SK-N-SH (cell line): ENCODE measurements at regions not wholly inside any gene's neighbourhood (a gene's known extent, or its start where the extent isn't known, plus 50 kb on each side); places are given as distances from the start of the nearest gene placed in this dataset.

Source experiments
- CTCF ChIA-PET: fragments of 300-600, 350-600 bp; formaldehyde crosslinking; extraction: SDS; loops from one replicate; lab custom pipeline; 2021; lab: Yijun Ruan, JAX
- POLR2A ChIA-PET: fragments of 350-600 bp; sonication (Branson Sonifier 250); formaldehyde crosslinking; extraction: SDS; loops from one replicate; lab custom pipeline; 2020; ENCODE audit warnings: antibody characterized with exemption, inconsistent platforms; lab: Yijun Ruan, JAX
- DNase-seq: peaks from one replicate; pipeline ENCODE4 v3.0.0; 2012
- H2AFZ ChIP-seq: fragments of 200-600 bp; sonication (generic); 2 replicates; pipeline ENCODE4 v1.8.1; 2016; ENCODE audit warnings: antibody characterized with exemption, mild to moderate bottlenecking, low read depth
- H3F3A ChIP-seq: fragments of 200-600 bp; sonication (generic); replicated peaks from 2 replicates; pipeline ENCODE3; 2016; ENCODE audit warnings: antibody characterized with exemption, mild to moderate bottlenecking; ENCODE audit not compliant: insufficient read depth
- H3K27ac ChIP-seq, 2 experiments: fragments of 200-500 bp in 1 of 2; fragments of 200-600 bp in 1 of 2; sonication (Bioruptor generic) in 1 of 2; sonication (generic), shearing (Covaris generic) in 1 of 2; 2 replicates each; pipeline versions ENCODE4 v1.5.1 to v1.6.1; 2014 to 2016; ENCODE audit warnings: low read depth in 2 of 2, inconsistent platforms in 1 of 2, low read length in 1 of 2, mild to moderate bottlenecking in 1 of 2, mixed read lengths in 1 of 2
- H3K27me3 ChIP-seq: fragments of 200-600 bp; sonication (generic), shearing (Covaris generic); 2 replicates; pipeline ENCODE4 v1.6.1; 2016; ENCODE audit warnings: mixed run types; ENCODE audit not compliant: insufficient read depth
- H3K36me3 ChIP-seq, 2 experiments: fragments of 200-500 bp in 1 of 2; fragments of 200-600 bp in 1 of 2; sonication (Bioruptor generic) in 1 of 2; sonication (generic) in 1 of 2; replicated peaks in 1 of 2; 2 replicates each; pipeline versions ENCODE3 to v1.5.1; 2014 to 2016; ENCODE audit warnings: low read length in 1 of 2, mild to moderate bottlenecking in 1 of 2; ENCODE audit not compliant: insufficient read depth in 2 of 2, control insufficient read depth in 1 of 2
- H3K4me1 ChIP-seq, 2 experiments: fragments of 200-500 bp in 1 of 2; fragments of 200-600 bp in 1 of 2; sonication (Bioruptor generic) in 1 of 2; sonication (generic), shearing (Covaris generic) in 1 of 2; 2 replicates each; pipeline versions ENCODE4 v1.5.1 to v1.6.1; 2014 to 2016; ENCODE audit warnings: low read depth in 1 of 2, low read length in 1 of 2, mixed run types in 1 of 2; ENCODE audit not compliant: insufficient read depth in 2 of 2, control insufficient read depth in 1 of 2
- H3K4me2 ChIP-seq: fragments of 200-600 bp; sonication (generic), shearing (Covaris generic); 2 replicates; pipeline ENCODE4 v1.6.1; 2017; ENCODE audit warnings: mixed run types
- H3K4me3 ChIP-seq, 2 experiments: fragments of 200-500 bp in 1 of 2; fragments of 200-600 bp in 1 of 2; sonication (Bioruptor generic) in 1 of 2; sonication (generic), shearing (Covaris generic) in 1 of 2; 2 replicates each; pipeline versions ENCODE4 v1.5.1 to v1.8.1; 2014 to 2016; ENCODE audit warnings: low read depth in 2 of 2, inconsistent platforms in 1 of 2, low read length in 1 of 2, mild to moderate bottlenecking in 1 of 2, mixed read lengths in 1 of 2, moderate library complexity in 1 of 2
- H3K79me2 ChIP-seq: fragments of 200-600 bp; sonication (generic); 2 replicates; pipeline ENCODE4 v1.8.1; 2017; ENCODE audit warnings: mild to moderate bottlenecking; ENCODE audit not compliant: insufficient read depth
- H3K9ac ChIP-seq: fragments of 200-600 bp; sonication (generic); 2 replicates; pipeline ENCODE4 v1.6.1; 2017; ENCODE audit warnings: mixed run types
- H3K9me2 ChIP-seq: fragments of 200-600 bp; sonication (generic); 2 replicates; pipeline ENCODE4 v1.6.1; 2017; ENCODE audit warnings: mixed run types
- H3K9me3 ChIP-seq: fragments of 200-600 bp; sonication (generic); 2 replicates; pipeline ENCODE4 v1.6.1; 2017; ENCODE audit warnings: mixed run types, mild to moderate bottlenecking, moderate library complexity
- H4K20me1 ChIP-seq: fragments of 200-600 bp; sonication (generic); 2 replicates; pipeline ENCODE4 v1.6.1; 2017; ENCODE audit warnings: mild to moderate bottlenecking, mixed run types; ENCODE audit not compliant: insufficient read depth
- CHD2 ChIP-seq: fragments of 150-350 bp; IDR thresholded peaks from 2 replicates; pipeline ENCODE4 v1.6.1; 2018; ENCODE audit warnings: low read length; ENCODE audit not compliant: partially characterized antibody
- EP300 ChIP-seq, 2 experiments: IDR thresholded peaks; 2 replicates each; pipeline versions ENCODE4 v1.4.0 to v1.6.1; 2012; ENCODE audit warnings: borderline replicate concordance in 1 of 2, low read depth in 1 of 2, low read length in 1 of 2
- FOXJ3 ChIP-seq: sonication (generic); formaldehyde crosslinking; IDR thresholded peaks from 2 replicates; pipeline ENCODE4 v1.5.1; 2020; ENCODE audit warnings: mild to moderate bottlenecking, missing genetic modification reagents
- FOXM1 ChIP-seq: IDR thresholded peaks from 2 replicates; pipeline ENCODE4 v1.4.0; 2012; ENCODE audit warnings: low read depth, mild to moderate bottlenecking
- GABPA ChIP-seq: IDR thresholded peaks from 2 replicates; pipeline ENCODE4 v1.4.0; 2012; ENCODE audit warnings: low read depth, mild to moderate bottlenecking
- GATA2 ChIP-seq: sonication (generic); formaldehyde crosslinking; IDR thresholded peaks from 2 replicates; pipeline ENCODE4 v1.5.0; 2020; ENCODE audit warnings: mild to moderate bottlenecking, missing genetic modification reagents
- MEF2A ChIP-seq: IDR thresholded peaks from 2 replicates; pipeline ENCODE4 v1.4.0; 2012; ENCODE audit warnings: low read depth, borderline replicate concordance
- MXI1 ChIP-seq: IDR thresholded peaks from 2 replicates; pipeline ENCODE4 v1.6.1; 2012; ENCODE audit warnings: mild to moderate bottlenecking, low read depth, low read length, improper control_type of control experiment
- NRF1 ChIP-seq: IDR thresholded peaks from 2 replicates; pipeline ENCODE4 v1.6.1; 2012; ENCODE audit warnings: low read depth, mild to moderate bottlenecking, low read length
- POLR2AphosphoS5 ChIP-seq: IDR thresholded peaks from 2 replicates; pipeline ENCODE4 v1.6.1; 2012; ENCODE audit warnings: low read depth, low read length
- RCOR1 ChIP-seq: fragments of 150-350 bp; IDR thresholded peaks from 2 replicates; pipeline ENCODE4 v1.6.1; 2017; ENCODE audit warnings: antibody characterized with exemption, low read length
- RXRA ChIP-seq: IDR thresholded peaks from 2 replicates; pipeline ENCODE4 v1.4.0; 2012; ENCODE audit warnings: low read depth, mild to moderate bottlenecking, borderline replicate concordance
- SMC3 ChIP-seq: IDR thresholded peaks from 2 replicates; pipeline ENCODE4 v1.6.1; 2012; ENCODE audit warnings: low read depth, low read length, improper control_type of control experiment
- TAF1 ChIP-seq: IDR thresholded peaks from 2 replicates; pipeline ENCODE4 v1.6.1; 2012; ENCODE audit warnings: low read depth, mild to moderate bottlenecking, low read length, moderate library complexity, borderline replicate concordance
- WGBS: methylation state at CpG from one replicate; pipeline ENCODE4 v1.1.6; 2017; ENCODE audit warnings: low lambda C conversion rate; 5-methylcytosine and 5-hydroxymethylcytosine counted together
- TF ChIP-seq, protein P1 (sequence below): fragments of 200-600 bp; sonication (generic); IDR thresholded peaks from 2 replicates; pipeline ENCODE4 v1.6.1; 2017; ENCODE audit warnings: antibody characterized with exemption, mild to moderate bottlenecking, moderate library complexity
- TF ChIP-seq, protein P2 (sequence below): IDR thresholded peaks from 2 replicates; pipeline ENCODE4; 2012
- TF ChIP-seq, protein P3 (sequence below): IDR thresholded peaks from 2 replicates; pipeline ENCODE4 v1.4.0; 2012; ENCODE audit warnings: low read depth, borderline replicate concordance
- TF ChIP-seq, protein P4 (sequence below): fragments of 150-350 bp; IDR thresholded peaks from 2 replicates; pipeline ENCODE4 v1.6.1; 2017; ENCODE audit warnings: antibody characterized with exemption, low read length, low read depth, borderline replicate concordance

DNA sequence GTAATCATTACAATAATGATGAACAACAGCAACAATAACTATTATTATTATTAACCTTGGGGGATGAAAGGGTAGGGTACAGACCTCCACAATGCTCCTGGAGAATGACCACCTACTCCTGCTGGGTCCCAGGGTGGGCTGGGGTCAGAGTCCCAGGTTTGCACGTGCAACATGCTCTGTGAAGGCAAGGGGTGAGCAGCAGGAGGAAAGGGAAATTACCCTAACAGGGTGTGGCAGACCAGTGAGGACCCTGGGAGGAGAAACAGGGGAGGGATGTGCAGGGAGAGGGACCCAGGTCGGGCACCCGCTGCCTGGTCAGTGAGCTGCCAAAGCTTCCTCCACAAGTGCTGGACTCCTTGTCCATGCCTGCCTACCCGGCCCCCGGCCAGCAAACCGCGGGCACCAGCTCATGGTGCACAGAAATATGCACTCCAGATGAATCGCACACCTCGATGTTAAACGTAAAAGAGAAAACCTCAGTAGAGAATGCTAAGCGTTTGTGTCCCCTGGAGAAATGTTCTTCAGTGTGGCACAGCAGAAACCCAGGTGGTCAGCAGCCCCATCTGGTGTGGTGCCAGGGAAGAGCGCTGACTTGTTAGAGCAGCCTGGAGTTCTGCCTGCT is 767.1 kb downstream of the KCNJ18 start:
- no peak for TF ChIP-seq SMC3
- TF ChIP-seq, protein P1, sequence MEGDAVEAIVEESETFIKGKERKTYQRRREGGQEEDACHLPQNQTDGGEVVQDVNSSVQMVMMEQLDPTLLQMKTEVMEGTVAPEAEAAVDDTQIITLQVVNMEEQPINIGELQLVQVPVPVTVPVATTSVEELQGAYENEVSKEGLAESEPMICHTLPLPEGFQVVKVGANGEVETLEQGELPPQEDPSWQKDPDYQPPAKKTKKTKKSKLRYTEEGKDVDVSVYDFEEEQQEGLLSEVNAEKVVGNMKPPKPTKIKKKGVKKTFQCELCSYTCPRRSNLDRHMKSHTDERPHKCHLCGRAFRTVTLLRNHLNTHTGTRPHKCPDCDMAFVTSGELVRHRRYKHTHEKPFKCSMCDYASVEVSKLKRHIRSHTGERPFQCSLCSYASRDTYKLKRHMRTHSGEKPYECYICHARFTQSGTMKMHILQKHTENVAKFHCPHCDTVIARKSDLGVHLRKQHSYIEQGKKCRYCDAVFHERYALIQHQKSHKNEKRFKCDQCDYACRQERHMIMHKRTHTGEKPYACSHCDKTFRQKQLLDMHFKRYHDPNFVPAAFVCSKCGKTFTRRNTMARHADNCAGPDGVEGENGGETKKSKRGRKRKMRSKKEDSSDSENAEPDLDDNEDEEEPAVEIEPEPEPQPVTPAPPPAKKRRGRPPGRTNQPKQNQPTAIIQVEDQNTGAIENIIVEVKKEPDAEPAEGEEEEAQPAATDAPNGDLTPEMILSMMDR, result no peak
- no peak for TF ChIP-seq GABPA
- no peak for TF ChIP-seq TAF1
- TF ChIP-seq FOXM1, result no peak
- TF ChIP-seq NRF1, result no peak
- TF ChIP-seq MEF2A, result no peak
- TF ChIP-seq, protein P2, sequence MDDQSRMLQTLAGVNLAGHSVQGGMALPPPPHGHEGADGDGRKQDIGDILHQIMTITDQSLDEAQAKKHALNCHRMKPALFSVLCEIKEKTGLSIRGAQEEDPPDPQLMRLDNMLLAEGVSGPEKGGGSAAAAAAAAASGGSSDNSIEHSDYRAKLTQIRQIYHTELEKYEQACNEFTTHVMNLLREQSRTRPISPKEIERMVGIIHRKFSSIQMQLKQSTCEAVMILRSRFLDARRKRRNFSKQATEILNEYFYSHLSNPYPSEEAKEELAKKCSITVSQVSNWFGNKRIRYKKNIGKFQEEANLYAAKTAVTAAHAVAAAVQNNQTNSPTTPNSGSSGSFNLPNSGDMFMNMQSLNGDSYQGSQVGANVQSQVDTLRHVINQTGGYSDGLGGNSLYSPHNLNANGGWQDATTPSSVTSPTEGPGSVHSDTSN, result no peak
- TF ChIP-seq EP300 (IDR thresholded peaks at IDR 0.05; ENCODE audit: borderline replicate concordance in 1 of 2, low read depth in 1 of 2, low read length in 1 of 2), result no peak
- no peak for TF ChIP-seq RXRA
- no peak for TF ChIP-seq CHD2
- no peak for TF ChIP-seq FOXJ3
- TF ChIP-seq, protein P3, sequence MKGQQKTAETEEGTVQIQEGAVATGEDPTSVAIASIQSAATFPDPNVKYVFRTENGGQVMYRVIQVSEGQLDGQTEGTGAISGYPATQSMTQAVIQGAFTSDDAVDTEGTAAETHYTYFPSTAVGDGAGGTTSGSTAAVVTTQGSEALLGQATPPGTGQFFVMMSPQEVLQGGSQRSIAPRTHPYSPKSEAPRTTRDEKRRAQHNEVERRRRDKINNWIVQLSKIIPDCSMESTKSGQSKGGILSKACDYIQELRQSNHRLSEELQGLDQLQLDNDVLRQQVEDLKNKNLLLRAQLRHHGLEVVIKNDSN, result no peak
- no peak for TF ChIP-seq POLR2AphosphoS5
- TF ChIP-seq RCOR1, result no peak
- TF ChIP-seq, protein P4, sequence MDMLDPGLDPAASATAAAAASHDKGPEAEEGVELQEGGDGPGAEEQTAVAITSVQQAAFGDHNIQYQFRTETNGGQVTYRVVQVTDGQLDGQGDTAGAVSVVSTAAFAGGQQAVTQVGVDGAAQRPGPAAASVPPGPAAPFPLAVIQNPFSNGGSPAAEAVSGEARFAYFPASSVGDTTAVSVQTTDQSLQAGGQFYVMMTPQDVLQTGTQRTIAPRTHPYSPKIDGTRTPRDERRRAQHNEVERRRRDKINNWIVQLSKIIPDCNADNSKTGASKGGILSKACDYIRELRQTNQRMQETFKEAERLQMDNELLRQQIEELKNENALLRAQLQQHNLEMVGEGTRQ, result no peak
- TF ChIP-seq GATA2, result no peak
- TF ChIP-seq MXI1, result no peak
- no peak overlapping the region for H3K27ac ChIP-seq
- WGBS, result 0% methylated on average over 11 of the region's 12 CpGs
- peaks cover 54% of the 10 kb centered on the region; the same call in 1 of the 2 replicates for H3K27me3 ChIP-seq
- ChIA-PET CTCF (no interaction called here), POLR2A (no interaction called here)
- no peak overlapping the region for H3K4me2 ChIP-seq
- H3K9me2 ChIP-seq, result no peaks in the 10 kb centered on the region
- no peaks in the 10 kb centered on the region for H3K4me1 ChIP-seq
- no peaks in the 10 kb centered on the region for H4K20me1 ChIP-seq
- no peak for DNase-seq
- H3K79me2 ChIP-seq, result no peaks in the 10 kb centered on the region
- H3F3A ChIP-seq, result no peaks in the 10 kb centered on the region
- no peak overlapping the region for H2AFZ ChIP-seq
- no peak overlapping the region for H3K9ac ChIP-seq
- H3K36me3 ChIP-seq, result no peaks in the 10 kb centered on the region
- no peaks in the 10 kb centered on the region for H3K9me3 ChIP-seq
- H3K4me3 ChIP-seq, result no peak overlapping the region
